Breast epithelium (tissue), 4 donors: ENCODE measurements at regions not wholly inside any gene's neighbourhood (a gene's known extent, or its start where the extent isn't known, plus 50 kb on each side); places are given as distances from the start of the nearest gene placed in this dataset.
"Not testable (repeated sequence)": the region's sequence is repeated elsewhere in the genome, so short reads cannot be mapped to it uniquely, and the experiment has no call there.

Experiments used
- DNase-seq, 2 donors: peaks; one replicate each; pipeline ENCODE4 v3.0.0-alpha.2; 2019; ENCODE audit warnings: low spot score in 2 of 2
- H3K27ac ChIP-seq, 2 donors: fragments of 200-600 bp; sonication (generic) in 1 of 2; one replicate each; pipeline ENCODE4 v1.5.1; 2016 to 2019; ENCODE audit warnings: mild to moderate bottlenecking in 1 of 2
- H3K27me3 ChIP-seq, 2 donors: fragments of 200-600 bp; sonication (generic) in 1 of 2; one replicate each; pipeline versions ENCODE4 v1.5.1 to v1.6.0; 2017 to 2019; ENCODE audit warnings: control low read depth in 1 of 2, mild to moderate bottlenecking in 1 of 2
- H3K36me3 ChIP-seq: fragments of 200-600 bp; one replicate; pipeline ENCODE4 v1.5.1; 2019
- H3K4me1 ChIP-seq, 2 donors: fragments of 200-600 bp; sonication (generic); one replicate each; pipeline ENCODE4 v1.5.1; 2016 to 2019; ENCODE audit warnings: control low read depth in 1 of 2
- H3K4me3 ChIP-seq, 3 donors: fragments of 200-600 bp; sonication (generic); 1 replicate in 2 of 3; 2 replicates in 1 of 3; pipeline ENCODE4 v1.5.1; 2016 to 2019; ENCODE audit warnings: mild to moderate bottlenecking in 3 of 3, moderate library complexity in 2 of 3
- H3K9me3 ChIP-seq, 2 donors: fragments of 200-600 bp; sonication (generic) in 1 of 2; one replicate each; pipeline ENCODE4 v1.5.1; 2016 to 2019; ENCODE audit warnings: control low read depth in 1 of 2
- POLR2A ChIP-seq: fragments of 450-650 bp; IDR thresholded peaks from one replicate; pipeline ENCODE4 v1.6.1; 2016; ENCODE audit warnings: antibody characterized with exemption, mild to moderate bottlenecking, moderate library complexity
- POLR2AphosphoS5 ChIP-seq, 3 donors: sonication (generic); formaldehyde crosslinking; IDR thresholded peaks; one replicate each; pipeline ENCODE4 v1.6.1; 2017; ENCODE audit warnings: antibody characterized with exemption in 3 of 3
- intact Hi-C: fragments of 100-400 bp; cut with DNase I; formaldehyde crosslinking; loops from one replicate; pipeline ENCODE4 v1.15.1; 2023; ENCODE audit warnings: low total_unique reads
- TF ChIP-seq, protein P1 (sequence below), 3 donors: fragments of 450-650 bp; IDR thresholded peaks; one replicate each; pipeline ENCODE4 v1.5.1; 2016 to 2017; ENCODE audit warnings: antibody characterized with exemption in 3 of 3, mild to moderate bottlenecking in 3 of 3, moderate library complexity in 3 of 3

DNA sequence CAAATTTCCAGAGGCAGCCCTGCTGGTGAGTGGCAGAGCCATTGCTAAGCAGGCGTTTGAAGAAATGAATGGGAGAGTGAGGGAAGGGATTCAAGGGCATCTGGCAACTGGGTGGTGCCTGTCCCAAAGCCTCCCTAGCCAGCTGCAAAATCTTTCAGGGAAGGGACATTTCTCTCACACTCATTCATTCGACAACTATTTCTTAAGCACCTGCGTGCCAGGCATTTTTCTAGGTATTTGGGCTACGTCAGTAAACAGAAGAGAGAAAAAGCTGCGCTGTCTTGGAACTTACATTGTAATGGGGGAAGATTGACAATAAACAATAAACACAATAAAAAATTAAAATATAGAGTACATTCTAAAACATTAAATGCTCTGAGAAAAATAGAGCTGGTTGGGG lies 301.9 kb upstream of the USP24 start:
- TF ChIP-seq, protein P1, sequence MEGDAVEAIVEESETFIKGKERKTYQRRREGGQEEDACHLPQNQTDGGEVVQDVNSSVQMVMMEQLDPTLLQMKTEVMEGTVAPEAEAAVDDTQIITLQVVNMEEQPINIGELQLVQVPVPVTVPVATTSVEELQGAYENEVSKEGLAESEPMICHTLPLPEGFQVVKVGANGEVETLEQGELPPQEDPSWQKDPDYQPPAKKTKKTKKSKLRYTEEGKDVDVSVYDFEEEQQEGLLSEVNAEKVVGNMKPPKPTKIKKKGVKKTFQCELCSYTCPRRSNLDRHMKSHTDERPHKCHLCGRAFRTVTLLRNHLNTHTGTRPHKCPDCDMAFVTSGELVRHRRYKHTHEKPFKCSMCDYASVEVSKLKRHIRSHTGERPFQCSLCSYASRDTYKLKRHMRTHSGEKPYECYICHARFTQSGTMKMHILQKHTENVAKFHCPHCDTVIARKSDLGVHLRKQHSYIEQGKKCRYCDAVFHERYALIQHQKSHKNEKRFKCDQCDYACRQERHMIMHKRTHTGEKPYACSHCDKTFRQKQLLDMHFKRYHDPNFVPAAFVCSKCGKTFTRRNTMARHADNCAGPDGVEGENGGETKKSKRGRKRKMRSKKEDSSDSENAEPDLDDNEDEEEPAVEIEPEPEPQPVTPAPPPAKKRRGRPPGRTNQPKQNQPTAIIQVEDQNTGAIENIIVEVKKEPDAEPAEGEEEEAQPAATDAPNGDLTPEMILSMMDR (IDR thresholded peaks at IDR 0.05): no peak
- TF ChIP-seq POLR2A (no peak), POLR2AphosphoS5 (IDR thresholded peaks at IDR 0.05) (no peak)
- no peaks in the 10 kb centered on the region for H3K4me1 ChIP-seq
- H3K9me3 ChIP-seq: no peaks in the 10 kb centered on the region
- intact Hi-C loops: no loop called here
- H3K36me3 ChIP-seq: no peaks in the 10 kb centered on the region
- DNase-seq: no peak
- H3K27ac ChIP-seq: no peak overlapping the region
- H3K4me3 ChIP-seq: no peak overlapping the region
- H3K27me3 ChIP-seq: no peaks in the 10 kb centered on the region

DNA sequence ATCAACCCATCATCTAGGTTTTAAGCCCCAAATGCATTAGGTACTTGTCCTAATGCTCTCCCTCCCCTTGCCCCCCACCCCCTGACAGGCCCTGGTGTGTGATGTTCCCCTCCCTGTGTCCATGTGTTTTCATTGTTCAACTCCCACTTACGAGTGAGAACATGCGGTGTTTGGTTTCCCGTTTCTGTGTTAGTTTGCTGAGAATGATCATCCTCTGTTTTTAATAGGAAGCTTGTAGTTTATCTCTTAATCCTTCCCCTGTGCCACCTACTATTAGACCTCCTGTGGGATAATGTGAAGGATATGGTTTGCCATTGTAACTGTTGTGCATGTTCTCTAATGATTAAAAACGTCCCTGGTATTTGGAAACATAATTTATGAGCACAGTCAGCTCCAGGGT lies 299.4 kb upstream of the USP24 start:
- H3K27ac ChIP-seq, H3K4me1 ChIP-seq, H3K27me3 ChIP-seq, DNase-seq, intact Hi-C loops, H3K36me3 ChIP-seq, H3K9me3 ChIP-seq, H3K4me3 ChIP-seq: not testable (repeated sequence)

DNA sequence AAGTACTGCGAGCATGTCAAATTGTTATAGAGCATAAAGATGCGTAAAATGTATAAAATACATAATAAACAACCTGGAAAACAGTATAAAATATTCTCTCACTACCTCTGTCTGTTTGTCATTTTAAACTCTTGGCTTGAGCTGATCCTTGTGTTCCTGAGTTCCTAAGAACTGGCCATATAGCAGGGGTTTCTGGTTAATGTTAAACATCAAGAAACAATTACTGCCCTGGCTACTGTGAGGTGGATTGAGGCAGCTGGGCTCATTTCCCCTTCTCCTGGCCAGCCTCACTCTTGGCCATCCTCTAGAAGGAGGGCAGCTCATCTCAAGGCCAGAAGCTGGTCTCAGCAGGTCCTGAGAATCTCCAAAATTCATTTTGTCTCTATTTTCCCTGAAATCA lies 297.3 kb upstream of the USP24 start:
- H3K4me1 ChIP-seq: no peaks in the 10 kb centered on the region
- intact Hi-C loops: no loop called here
- no peak overlapping the region for H3K4me3 ChIP-seq
- TF ChIP-seq, protein P1 (IDR thresholded peaks at IDR 0.05): no peak
- TF ChIP-seq POLR2A: no peak
- TF ChIP-seq POLR2AphosphoS5 (IDR thresholded peaks at IDR 0.05): no peak
- no peak overlapping the region for H3K27ac ChIP-seq
- no peaks in the 10 kb centered on the region for H3K27me3 ChIP-seq
- no peak for DNase-seq
- H3K9me3 ChIP-seq: no peaks in the 10 kb centered on the region
- H3K36me3 ChIP-seq: no peaks in the 10 kb centered on the region

DNA sequence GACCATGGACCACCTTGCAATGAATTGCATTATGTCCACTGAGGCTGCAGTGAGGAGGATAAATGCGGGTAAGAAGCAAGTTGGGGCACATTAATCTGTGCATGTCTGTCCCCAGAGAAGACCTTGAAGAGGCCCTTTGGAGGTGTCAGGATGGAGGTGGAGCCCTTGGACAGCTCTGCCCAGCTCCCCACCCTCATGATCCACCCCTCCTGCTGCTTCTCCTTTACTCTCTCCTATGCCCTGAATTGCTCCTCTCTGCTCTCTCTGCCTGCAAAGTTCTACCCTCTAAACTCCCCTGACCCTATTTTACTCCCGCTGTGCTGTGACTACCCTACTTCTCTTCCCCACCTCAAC lies 292.4 kb upstream of the USP24 start:
- H3K27ac ChIP-seq: no peak overlapping the region
- TF ChIP-seq, protein P1 (IDR thresholded peaks at IDR 0.05): no peak
- TF ChIP-seq POLR2AphosphoS5 (IDR thresholded peaks at IDR 0.05) (no peak), POLR2A (no peak)
- H3K27me3 ChIP-seq: no peaks in the 10 kb centered on the region
- H3K36me3 ChIP-seq: no peaks in the 10 kb centered on the region
- no peaks in the 10 kb centered on the region for H3K9me3 ChIP-seq
- no peak for DNase-seq
- no peak overlapping the region for H3K4me3 ChIP-seq
- intact Hi-C loops: no loop called here
- H3K4me1 ChIP-seq: no peaks in the 10 kb centered on the region

DNA sequence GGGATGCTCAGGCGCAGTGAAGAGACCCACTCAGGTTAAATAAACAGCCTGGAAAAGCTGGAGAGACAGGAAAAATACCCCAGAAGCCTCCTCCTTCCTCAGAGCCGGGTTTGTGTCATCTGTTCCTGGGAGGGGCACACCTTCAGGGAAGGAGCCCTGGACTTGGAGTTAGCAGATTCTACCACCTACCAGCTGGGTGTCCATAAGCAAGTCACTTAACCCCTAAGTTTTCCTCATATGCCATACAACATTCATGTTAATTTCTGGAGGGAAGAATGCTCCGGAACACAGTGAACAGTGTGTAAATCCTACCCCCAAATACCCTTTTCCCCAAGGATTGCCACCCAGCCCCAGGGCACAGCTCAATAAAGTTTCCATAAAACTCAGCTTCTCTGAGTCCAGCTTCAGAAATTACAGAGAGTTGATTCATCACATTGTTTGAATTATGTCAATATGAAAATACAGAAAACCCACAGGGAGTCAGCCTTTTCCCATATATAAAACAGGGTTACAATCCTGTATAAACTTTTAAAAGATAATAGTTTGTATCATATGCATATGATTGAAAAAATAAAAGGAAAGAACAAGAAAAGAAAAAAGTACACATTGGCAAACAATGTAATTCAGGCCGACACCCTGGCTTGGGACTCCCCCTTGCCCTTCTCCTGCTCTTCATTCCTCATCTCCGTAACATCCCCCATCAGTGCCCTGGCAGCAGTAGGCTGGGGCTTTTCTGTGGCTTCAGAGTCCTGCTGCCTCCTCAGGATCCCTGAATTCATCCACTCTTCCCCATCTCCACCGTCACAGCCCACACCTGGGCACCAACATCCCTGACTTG lies 291.8 kb upstream of the USP24 start:
- H3K36me3 ChIP-seq: no peaks in the 10 kb centered on the region
- TF ChIP-seq, protein P1 (IDR thresholded peaks at IDR 0.05): no peak
- TF ChIP-seq POLR2AphosphoS5 (IDR thresholded peaks at IDR 0.05) (no peak), POLR2A (no peak)
- intact Hi-C loops: no loop called here

More for the DNA sequence above, 291.8 kb upstream of the USP24 start:
- Histone ChIP-seq H3K27me3 (no peaks in the 10 kb centered on the region), H3K4me3 (no peak overlapping the region), H3K9me3 (no peaks in the 10 kb centered on the region), H3K27ac (no peak overlapping the region), H3K4me1 (no peaks in the 10 kb centered on the region)
- DNase-seq: no peak
